OCI-LY7 (cell line): ENCODE measurements at regions not wholly inside any gene's neighbourhood (a gene's known extent, or its start where the extent isn't known, plus 50 kb on each side); places are given as distances from the start of the nearest gene placed in this dataset.

ENCODE experiments used
- BruUV-seq: library from RNA; stranded (reverse); fragments of 400-500 nt; replicated peaks from 2 replicates; lab custom pipeline; 2021; lab: Mats Ljungman, UMichigan
- CTCF ChIA-PET: fragments of 300-600 bp; sonication (Branson Sonifier 250); formaldehyde crosslinking; loops from one replicate; lab custom pipeline; 2022; ENCODE audit warnings: antibody characterized with exemption; ENCODE audit not compliant: unreplicated experiment; lab: Charles Lee
- POLR2A ChIA-PET: fragments of 300-600 bp; sonication (Branson Sonifier 250); formaldehyde crosslinking; loops from one replicate; lab custom pipeline; 2022; ENCODE audit warnings: antibody characterized with exemption; lab: Charles Lee
- DNase-seq: peaks from one replicate; pipeline ENCODE4 v3.0.0-alpha.2; 2015; ENCODE audit warnings: low spot score
- H2AFZ ChIP-seq: fragments of 200-600 bp; sonication (generic), shearing (Covaris generic); 2 replicates; pipeline ENCODE4 v1.6.1; 2014; ENCODE audit warnings: mild to moderate bottlenecking, antibody characterized with exemption, low read length, moderate library complexity
- H3K27ac ChIP-seq: fragments of 200-600 bp; sonication (generic); 2 replicates; pipeline ENCODE4 v1.5.1; 2014; ENCODE audit warnings: mixed run types, low read depth, mild to moderate bottlenecking, moderate library complexity, low read length, inconsistent platforms; ENCODE audit not compliant: poor library complexity, severe bottlenecking
- H3K36me3 ChIP-seq: fragments of 200-600 bp; sonication (generic); 2 replicates; pipeline ENCODE4 v1.6.1; 2014; ENCODE audit warnings: mild to moderate bottlenecking, antibody characterized with exemption, low read length, moderate library complexity, mixed read lengths; ENCODE audit not compliant: insufficient read depth
- H3K4me1 ChIP-seq: fragments of 200-600 bp; sonication (generic); 2 replicates; pipeline ENCODE4 v1.5.1; 2014; ENCODE audit warnings: mild to moderate bottlenecking, low read length; ENCODE audit not compliant: insufficient read depth, poor library complexity, severe bottlenecking
- H3K4me2 ChIP-seq: fragments of 200-600 bp; sonication (generic); 2 replicates; pipeline ENCODE4 v1.6.1; 2014; ENCODE audit warnings: mild to moderate bottlenecking, low read length
- H3K4me3 ChIP-seq: fragments of 200-600 bp; sonication (generic); 2 replicates; pipeline ENCODE4 v1.5.1; 2014; ENCODE audit warnings: mild to moderate bottlenecking, low read depth, low read length; ENCODE audit not compliant: poor library complexity, severe bottlenecking
- H3K79me2 ChIP-seq: fragments of 200-600 bp; sonication (generic); 2 replicates; pipeline ENCODE4 v1.6.1; 2016; ENCODE audit warnings: low read depth, mild to moderate bottlenecking, low read length, moderate library complexity, mixed read lengths; ENCODE audit not compliant: insufficient read depth
- H3K9me2 ChIP-seq: fragments of 200-600 bp; sonication (generic); 2 replicates; pipeline ENCODE4 v1.6.1; 2016; ENCODE audit warnings: mild to moderate bottlenecking, low read length, mixed read lengths; ENCODE audit not compliant: insufficient read depth
- H3K9me3 ChIP-seq: fragments of 200-600 bp; sonication (generic); 2 replicates; pipeline ENCODE4 v1.6.1; 2014; ENCODE audit warnings: mild to moderate bottlenecking, mixed run types, low read length, mixed read lengths
- H4K20me1 ChIP-seq: fragments of 200-600 bp; sonication (generic); 2 replicates; pipeline ENCODE4 v1.6.1; 2014; ENCODE audit warnings: mild to moderate bottlenecking, antibody characterized with exemption, low read length, moderate library complexity, mixed read lengths; ENCODE audit not compliant: insufficient read depth
- EZH2phosphoT487 ChIP-seq: fragments of 200-600 bp; sonication (generic); IDR thresholded peaks from 2 replicates; pipeline ENCODE4 v1.6.1; 2018; ENCODE audit warnings: low read depth, borderline replicate concordance, mild to moderate bottlenecking, mixed run types, antibody characterized with exemption, low read length, moderate library complexity, mixed read lengths
- intact Hi-C: fragments of 100-400 bp; cut with micrococcal nuclease; formaldehyde crosslinking; loops from one replicate; pipeline ENCODE4 v1.10.0; 2022; ENCODE audit not compliant: unreplicated experiment
- TF ChIP-seq, protein P1 (sequence below): fragments of 200-600 bp; sonication (generic); conservative IDR thresholded peaks from 2 replicates; pipeline ENCODE4 v1.5.1; 2014; ENCODE audit warnings: mild to moderate bottlenecking, antibody characterized with exemption, low read length, moderate library complexity, mixed read lengths

DNA sequence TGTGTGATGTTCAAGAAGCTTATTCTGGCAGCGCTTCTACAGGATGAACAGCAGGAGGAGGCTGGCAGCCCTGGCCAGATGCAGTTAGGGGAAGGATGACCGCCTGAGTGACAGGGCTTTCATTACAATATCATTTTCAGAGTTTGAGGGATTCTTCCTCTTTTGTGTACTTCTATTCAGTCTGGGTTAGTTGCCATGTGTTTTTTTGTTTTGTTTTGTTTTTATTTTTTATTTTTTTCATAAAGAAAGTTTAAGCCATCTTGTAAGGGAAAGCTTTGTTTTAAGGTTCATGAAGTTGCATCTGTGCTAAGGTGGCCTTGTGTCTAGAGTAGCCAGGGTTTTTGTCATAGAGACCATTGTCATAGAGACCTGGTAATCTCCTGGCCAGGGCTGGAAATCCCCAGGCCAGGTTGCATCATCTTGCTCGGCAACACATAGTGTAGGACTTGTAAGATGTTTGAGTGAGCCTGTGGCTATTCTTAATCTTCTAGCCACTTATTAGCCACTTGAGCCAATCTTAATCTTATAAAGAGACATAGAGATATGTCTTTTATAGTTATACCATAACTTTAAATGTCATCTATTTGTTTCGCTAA lies 230.5 kb upstream of the TMEM229A start:
- Histone ChIP-seq H4K20me1 (no peaks in the 10 kb centered on the region), H3K79me2 (no peaks in the 10 kb centered on the region), H3K27ac (no peak overlapping the region), H3K9me2 (no peaks in the 10 kb centered on the region), H3K36me3 (no peaks in the 10 kb centered on the region), H2AFZ (no peak overlapping the region), H3K4me2 (no peak overlapping the region), H3K4me3 (no peak overlapping the region), H3K4me1 (no peaks in the 10 kb centered on the region), H3K9me3 (no peaks in the 10 kb centered on the region)
- intact Hi-C loops = no loop called here
- no TSS peak for BruUV-seq
- ChIA-PET POLR2A (interaction anchor here (0.6 kb wide), 1 partner anchor 529 kb away, joined by 6 read pairs; no protein-coding TSS in a partner anchor), CTCF (interaction anchor here (1.0 kb wide), 1 partner anchor 106 kb away, joined by 3 read pairs; no protein-coding TSS in a partner anchor)
- peak; percentile 11 for DNase-seq
- TF ChIP-seq EZH2phosphoT487 = no peak
- TF ChIP-seq, protein P1, sequence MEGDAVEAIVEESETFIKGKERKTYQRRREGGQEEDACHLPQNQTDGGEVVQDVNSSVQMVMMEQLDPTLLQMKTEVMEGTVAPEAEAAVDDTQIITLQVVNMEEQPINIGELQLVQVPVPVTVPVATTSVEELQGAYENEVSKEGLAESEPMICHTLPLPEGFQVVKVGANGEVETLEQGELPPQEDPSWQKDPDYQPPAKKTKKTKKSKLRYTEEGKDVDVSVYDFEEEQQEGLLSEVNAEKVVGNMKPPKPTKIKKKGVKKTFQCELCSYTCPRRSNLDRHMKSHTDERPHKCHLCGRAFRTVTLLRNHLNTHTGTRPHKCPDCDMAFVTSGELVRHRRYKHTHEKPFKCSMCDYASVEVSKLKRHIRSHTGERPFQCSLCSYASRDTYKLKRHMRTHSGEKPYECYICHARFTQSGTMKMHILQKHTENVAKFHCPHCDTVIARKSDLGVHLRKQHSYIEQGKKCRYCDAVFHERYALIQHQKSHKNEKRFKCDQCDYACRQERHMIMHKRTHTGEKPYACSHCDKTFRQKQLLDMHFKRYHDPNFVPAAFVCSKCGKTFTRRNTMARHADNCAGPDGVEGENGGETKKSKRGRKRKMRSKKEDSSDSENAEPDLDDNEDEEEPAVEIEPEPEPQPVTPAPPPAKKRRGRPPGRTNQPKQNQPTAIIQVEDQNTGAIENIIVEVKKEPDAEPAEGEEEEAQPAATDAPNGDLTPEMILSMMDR = no peak

DNA sequence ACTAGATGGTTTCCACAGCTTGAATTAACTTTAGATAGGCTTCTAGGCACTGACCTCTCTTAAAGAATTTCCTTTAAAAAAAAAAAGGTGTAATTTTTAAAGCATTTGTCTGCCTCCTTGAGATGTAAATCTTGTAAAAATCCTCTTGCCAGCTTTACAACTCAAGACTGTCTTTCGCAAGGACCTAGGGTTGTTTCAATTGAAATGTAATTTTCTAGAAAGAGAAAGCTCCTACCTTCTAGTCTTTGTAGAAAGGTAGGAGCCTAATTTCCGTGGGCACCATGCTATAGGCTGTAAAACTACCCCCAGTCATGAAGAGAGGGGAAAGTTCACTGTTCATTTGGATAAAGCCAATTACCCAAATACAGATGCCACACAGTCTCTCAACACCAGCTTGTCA lies 228.8 kb upstream of the TMEM229A start:
- TF ChIP-seq EZH2phosphoT487 = no peak
- TF ChIP-seq, protein P1 = no peak
- no peaks in the 10 kb centered on the region for H4K20me1 ChIP-seq
- no TSS peak for BruUV-seq
- no peak overlapping the region for H2AFZ ChIP-seq
- H3K4me1 ChIP-seq = no peaks in the 10 kb centered on the region
- no peaks in the 10 kb centered on the region for H3K9me3 ChIP-seq
- intact Hi-C loops = no loop called here
- ChIA-PET CTCF (no interaction called here), POLR2A (interaction anchor here (0.7 to 1.2 kb wide), 2 partner anchors 12 to 1563 kb away, joined by 3 read pairs; no protein-coding TSS in a partner anchor)
- no peaks in the 10 kb centered on the region for H3K79me2 ChIP-seq
- no peaks in the 10 kb centered on the region for H3K9me2 ChIP-seq
- no peak overlapping the region for H3K4me3 ChIP-seq
- no peak for DNase-seq
- H3K4me2 ChIP-seq = no peak overlapping the region
- H3K27ac ChIP-seq = no peak overlapping the region
- H3K36me3 ChIP-seq = no peaks in the 10 kb centered on the region

DNA sequence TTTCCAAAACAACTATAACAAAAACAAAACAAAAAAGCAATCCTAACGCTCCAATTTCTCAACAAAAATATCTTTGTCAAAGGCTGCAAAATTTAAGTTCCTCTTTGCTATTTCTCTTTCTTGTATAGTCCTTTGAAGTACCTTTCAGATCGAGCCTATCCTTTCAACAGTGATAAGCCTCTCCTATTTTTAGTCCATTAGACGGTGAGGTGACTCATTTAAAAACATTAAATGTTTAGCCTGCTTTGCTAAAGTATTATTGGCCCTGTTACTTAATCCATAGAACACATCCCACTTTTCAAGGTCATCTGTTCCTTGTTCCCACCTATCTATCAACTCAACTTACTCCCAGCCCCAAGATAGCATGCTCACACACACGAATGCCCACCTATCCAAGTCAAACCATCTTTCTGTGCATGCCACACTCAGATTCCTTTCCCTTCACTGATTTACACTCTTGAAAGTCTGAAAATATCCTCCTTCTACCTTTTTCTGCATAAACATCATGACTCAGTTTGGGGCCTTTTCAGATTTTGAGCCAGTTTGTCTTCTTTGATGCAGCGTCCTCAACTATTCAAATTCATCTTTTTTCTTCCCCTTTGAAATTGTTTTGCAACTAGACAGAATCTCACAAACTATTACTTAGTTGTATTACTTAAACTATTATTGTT lies 224.9 kb upstream of the TMEM229A start:
- Histone ChIP-seq H3K9me2 (no peaks in the 10 kb centered on the region), H3K4me1 (no peaks in the 10 kb centered on the region), H3K27ac (no peak overlapping the region), H4K20me1 (no peaks in the 10 kb centered on the region), H3K36me3 (no peaks in the 10 kb centered on the region), H3K9me3 (no peaks in the 10 kb centered on the region), H2AFZ (no peak overlapping the region), H3K4me3 (no peak overlapping the region), H3K79me2 (no peaks in the 10 kb centered on the region), H3K4me2 (no peak overlapping the region)
- TF ChIP-seq EZH2phosphoT487 = no peak
- TF ChIP-seq, protein P1 = no peak
- POLR2A ChIA-PET = no interaction called here
- DNase-seq = no peak
- CTCF ChIA-PET = no interaction called here
- BruUV-seq = no TSS peak
- intact Hi-C loops = no loop called here
